ENCODE measurements at regions not wholly inside any gene's neighbourhood (a gene's known extent, or its start where the extent isn't known, plus 50 kb on each side); places are given as distances from the start of the nearest gene placed in this dataset.
"Not testable (repeated sequence)": the region's sequence is repeated elsewhere in the genome, so short reads cannot be mapped to it uniquely, and the experiment has no call there.

DNA sequence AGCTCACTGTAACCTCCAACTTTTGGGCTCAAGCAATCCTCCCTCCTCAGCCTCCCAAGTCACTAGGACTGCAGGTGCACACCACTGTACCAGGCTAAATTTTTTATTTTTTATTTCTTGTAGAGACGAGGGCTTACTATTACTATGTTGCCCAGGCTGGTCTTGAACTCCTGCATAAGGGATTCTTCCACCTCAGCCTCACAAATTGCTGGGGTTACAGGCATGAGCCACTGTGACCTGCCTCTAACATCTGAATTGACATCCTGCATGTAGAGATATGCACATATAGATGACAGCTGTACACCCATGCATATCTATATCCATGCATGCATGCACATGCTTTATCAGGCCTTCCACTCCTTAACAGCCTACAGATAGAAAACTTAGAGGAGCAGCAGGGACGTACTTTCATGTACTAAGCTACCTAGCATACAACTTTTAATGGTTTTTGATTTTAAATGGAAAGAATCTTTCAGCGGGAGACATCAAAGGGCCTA, 740.9 kb upstream of the TPTE start:
- H3K27me3 ChIP-seq (ENCODE audit: control insufficient read depth, insufficient read depth, low read length), result no peaks in the 10 kb centered on the region
- no peak for DNase-seq (ENCODE audit: low read depth, low spot score)
- peaks cover 38% of the 10 kb centered on the region for H3K9me3 ChIP-seq (ENCODE audit: control insufficient read depth, insufficient read depth, low read length)
- no peak overlapping the region for H3K27ac ChIP-seq (ENCODE audit: low read depth, low read length)
- ChIA-PET POLR2A (no interaction called here), CTCF (no interaction called here)
- TF ChIP-seq, protein P1, sequence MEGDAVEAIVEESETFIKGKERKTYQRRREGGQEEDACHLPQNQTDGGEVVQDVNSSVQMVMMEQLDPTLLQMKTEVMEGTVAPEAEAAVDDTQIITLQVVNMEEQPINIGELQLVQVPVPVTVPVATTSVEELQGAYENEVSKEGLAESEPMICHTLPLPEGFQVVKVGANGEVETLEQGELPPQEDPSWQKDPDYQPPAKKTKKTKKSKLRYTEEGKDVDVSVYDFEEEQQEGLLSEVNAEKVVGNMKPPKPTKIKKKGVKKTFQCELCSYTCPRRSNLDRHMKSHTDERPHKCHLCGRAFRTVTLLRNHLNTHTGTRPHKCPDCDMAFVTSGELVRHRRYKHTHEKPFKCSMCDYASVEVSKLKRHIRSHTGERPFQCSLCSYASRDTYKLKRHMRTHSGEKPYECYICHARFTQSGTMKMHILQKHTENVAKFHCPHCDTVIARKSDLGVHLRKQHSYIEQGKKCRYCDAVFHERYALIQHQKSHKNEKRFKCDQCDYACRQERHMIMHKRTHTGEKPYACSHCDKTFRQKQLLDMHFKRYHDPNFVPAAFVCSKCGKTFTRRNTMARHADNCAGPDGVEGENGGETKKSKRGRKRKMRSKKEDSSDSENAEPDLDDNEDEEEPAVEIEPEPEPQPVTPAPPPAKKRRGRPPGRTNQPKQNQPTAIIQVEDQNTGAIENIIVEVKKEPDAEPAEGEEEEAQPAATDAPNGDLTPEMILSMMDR (IDR thresholded peaks at IDR 0.05; ENCODE audit: low read depth, low read length), result no peak
- no peak overlapping the region for H3K4me3 ChIP-seq (ENCODE audit: low read depth, low read length)

DNA sequence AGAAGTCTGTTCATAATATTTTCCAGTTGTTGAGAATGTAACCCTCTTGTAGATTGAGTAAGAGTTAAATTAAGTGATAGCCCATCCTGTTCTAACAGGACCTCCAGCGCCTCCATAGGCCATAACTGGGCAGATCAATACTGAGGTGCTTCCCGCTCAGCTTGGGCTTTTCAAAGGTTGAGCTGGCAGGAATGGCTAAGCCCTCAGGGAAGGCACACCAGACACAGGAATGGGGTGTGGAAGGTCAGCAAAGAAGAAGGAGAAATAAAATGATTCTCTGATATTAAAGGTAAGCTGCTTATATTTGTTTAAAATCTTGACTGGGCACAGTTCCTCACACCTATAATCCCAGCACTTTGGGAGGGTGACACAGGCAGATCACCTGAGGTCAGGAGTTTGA, 737.8 kb upstream of the TPTE start:
- POLR2A ChIA-PET, CTCF ChIA-PET: not testable (repeated sequence)

DNA sequence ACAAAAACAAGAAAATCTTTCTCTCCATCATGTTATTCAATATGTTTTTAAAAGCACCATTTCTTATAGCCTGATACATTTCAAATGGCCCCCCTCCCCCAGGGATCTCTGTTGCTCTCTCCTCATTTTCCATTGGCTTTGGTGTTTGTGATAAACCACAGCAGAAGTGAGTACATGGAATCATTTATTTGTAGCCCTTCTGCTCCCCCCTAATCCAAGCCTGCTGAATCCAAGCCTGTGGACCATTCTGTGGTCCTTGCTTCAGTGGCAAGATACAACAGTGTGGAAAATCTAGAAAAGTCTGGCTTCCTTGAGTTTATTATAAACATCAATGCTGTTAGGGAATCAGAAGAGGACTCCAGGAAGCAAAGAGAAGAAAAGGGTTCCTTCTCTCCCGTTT, 737.2 kb upstream of the TPTE start:
- POLR2A ChIA-PET; H3K27me3 ChIP-seq (ENCODE audit: control insufficient read depth, insufficient read depth, low read length); CTCF ChIA-PET; H3K27ac ChIP-seq (ENCODE audit: low read depth, low read length); DNase-seq (ENCODE audit: low read depth, low spot score); H3K4me3 ChIP-seq (ENCODE audit: low read depth, low read length): not testable (repeated sequence)
- peaks cover 30% of the 10 kb centered on the region for H3K9me3 ChIP-seq (ENCODE audit: control insufficient read depth, insufficient read depth, low read length)

More for the DNA sequence above, 737.8 kb upstream of the TPTE start:
- not testable (repeated sequence) for DNase-seq (ENCODE audit: low read depth, low spot score); H3K4me3 ChIP-seq (ENCODE audit: low read depth, low read length); H3K27me3 ChIP-seq (ENCODE audit: control insufficient read depth, insufficient read depth, low read length); H3K27ac ChIP-seq (ENCODE audit: low read depth, low read length)
- peaks cover 31% of the 10 kb centered on the region for H3K9me3 ChIP-seq (ENCODE audit: control insufficient read depth, insufficient read depth, low read length)

DNA sequence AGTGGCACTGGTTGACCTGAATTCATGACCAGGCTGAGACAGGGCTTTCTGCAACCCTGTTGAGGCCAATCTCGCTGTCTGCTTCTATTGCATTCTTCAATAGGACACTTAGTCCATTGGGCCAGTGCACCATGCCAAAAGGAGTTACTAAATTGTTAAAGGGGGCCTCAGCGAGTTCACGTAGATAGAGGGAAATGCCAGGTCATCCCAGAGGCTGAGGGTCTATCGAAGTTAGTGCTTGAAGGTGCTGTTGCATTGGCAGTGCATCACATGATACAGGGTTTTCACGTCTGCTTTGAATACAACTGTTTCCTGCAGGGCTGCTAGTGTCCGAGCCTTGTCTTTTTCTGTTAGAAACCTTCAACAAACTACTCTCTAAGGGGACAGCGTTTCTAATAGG, 735.3 kb upstream of the TPTE start:
- CTCF ChIA-PET; H3K4me3 ChIP-seq (ENCODE audit: low read depth, low read length); H3K27ac ChIP-seq (ENCODE audit: low read depth, low read length); POLR2A ChIA-PET; H3K27me3 ChIP-seq (ENCODE audit: control insufficient read depth, insufficient read depth, low read length); DNase-seq (ENCODE audit: low read depth, low spot score): not testable (repeated sequence)
- peaks cover 34% of the 10 kb centered on the region for H3K9me3 ChIP-seq (ENCODE audit: control insufficient read depth, insufficient read depth, low read length)

DNA sequence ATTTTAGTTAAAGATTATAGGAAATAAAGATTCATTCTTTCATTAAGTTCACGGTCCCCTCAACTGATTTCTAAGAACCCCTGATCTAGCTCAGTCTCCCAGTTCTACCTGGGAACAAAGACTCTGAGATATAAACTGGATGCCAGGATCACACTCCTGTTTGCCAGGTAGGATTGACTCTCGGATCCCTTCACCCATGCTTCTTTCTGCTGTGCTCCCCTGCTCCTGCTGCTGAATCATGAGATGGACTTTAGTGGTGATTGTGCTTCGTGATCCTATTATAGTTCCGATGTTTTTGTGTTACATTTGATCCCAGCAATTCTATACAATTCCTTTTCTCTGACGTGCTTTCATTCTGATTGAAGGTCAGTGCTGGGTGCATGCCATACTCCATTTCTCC, 733.1 kb upstream of the TPTE start:
- H3K27me3 ChIP-seq (ENCODE audit: control insufficient read depth, insufficient read depth, low read length); DNase-seq (ENCODE audit: low read depth, low spot score); POLR2A ChIA-PET; H3K27ac ChIP-seq (ENCODE audit: low read depth, low read length); CTCF ChIA-PET; H3K4me3 ChIP-seq (ENCODE audit: low read depth, low read length): not testable (repeated sequence)
- peaks cover 40% of the 10 kb centered on the region for H3K9me3 ChIP-seq (ENCODE audit: control insufficient read depth, insufficient read depth, low read length)

DNA sequence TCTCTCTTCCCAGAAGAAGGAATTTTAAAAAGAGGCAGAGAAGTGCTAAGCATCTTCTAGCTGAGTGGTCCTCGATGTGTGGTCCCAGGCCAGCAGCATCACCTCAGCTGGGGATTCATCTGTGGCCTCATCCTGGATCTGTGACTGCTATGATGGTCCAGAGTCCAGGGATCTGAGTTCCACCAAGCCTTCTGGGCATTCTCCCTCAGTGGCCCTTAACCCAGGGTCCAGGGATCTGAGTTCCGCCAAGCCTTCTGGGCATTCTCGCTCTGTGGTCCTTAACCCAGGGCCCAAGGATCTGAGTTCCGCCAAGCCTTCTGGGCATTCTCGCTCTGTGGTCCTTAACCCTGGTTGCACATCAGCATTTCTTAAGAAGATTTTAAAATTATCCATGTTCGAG, 731.0 kb upstream of the TPTE start:
- H3K27ac ChIP-seq (ENCODE audit: low read depth, low read length); H3K27me3 ChIP-seq (ENCODE audit: control insufficient read depth, insufficient read depth, low read length); H3K4me3 ChIP-seq (ENCODE audit: low read depth, low read length); CTCF ChIA-PET; POLR2A ChIA-PET; DNase-seq (ENCODE audit: low read depth, low spot score): not testable (repeated sequence)
- H3K9me3 ChIP-seq (ENCODE audit: control insufficient read depth, insufficient read depth, low read length), result peaks cover 33% of the 10 kb centered on the region

DNA sequence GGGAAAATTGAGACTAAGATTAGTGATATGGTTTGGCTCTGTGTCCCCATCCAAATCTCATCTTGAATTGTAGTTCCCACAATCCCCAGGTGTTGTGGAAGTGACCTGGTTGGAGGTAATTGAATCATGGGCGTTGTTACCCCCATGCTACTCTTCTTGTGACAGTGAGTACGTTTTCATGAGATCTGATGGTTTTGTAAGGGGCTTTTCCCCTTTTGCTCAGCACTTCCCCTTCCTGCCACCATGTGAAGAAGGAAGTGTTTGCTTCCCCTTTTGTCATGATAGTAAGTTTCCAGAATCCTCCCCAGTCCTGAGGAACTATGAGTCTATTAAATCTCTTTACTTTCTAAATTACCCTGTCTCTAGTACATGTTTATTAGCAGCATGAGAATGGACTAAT, 729.9 kb upstream of the TPTE start:
- DNase-seq (ENCODE audit: low read depth, low spot score); CTCF ChIA-PET; POLR2A ChIA-PET: not testable (repeated sequence)

DNA sequence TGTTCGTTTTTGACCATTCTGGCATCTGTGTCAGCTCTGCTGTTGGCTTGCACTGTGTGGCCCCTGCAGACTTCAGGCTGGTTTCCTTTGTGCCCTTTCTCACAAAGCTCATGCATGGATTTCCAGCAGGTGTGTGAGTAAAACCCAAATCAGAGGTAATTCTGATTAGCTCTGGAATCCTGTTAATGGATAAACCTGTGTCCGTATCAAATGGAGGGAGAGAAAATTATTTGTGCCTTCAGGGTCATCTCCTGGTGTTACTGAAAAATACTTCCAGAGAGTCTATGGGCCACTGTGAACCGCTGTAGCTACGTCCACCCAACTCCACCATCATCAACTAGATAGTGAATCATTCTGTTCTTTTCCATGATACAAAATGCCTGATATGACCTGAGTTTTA, 726.1 kb upstream of the TPTE start:
- CTCF ChIA-PET; DNase-seq (ENCODE audit: low read depth, low spot score); H3K4me3 ChIP-seq (ENCODE audit: low read depth, low read length); H3K27ac ChIP-seq (ENCODE audit: low read depth, low read length); H3K27me3 ChIP-seq (ENCODE audit: control insufficient read depth, insufficient read depth, low read length); POLR2A ChIA-PET: not testable (repeated sequence)
- H3K9me3 ChIP-seq (ENCODE audit: control insufficient read depth, insufficient read depth, low read length), result peaks cover 20% of the 10 kb centered on the region

More for the DNA sequence above, 729.9 kb upstream of the TPTE start:
- H3K27ac ChIP-seq (ENCODE audit: low read depth, low read length); H3K27me3 ChIP-seq (ENCODE audit: control insufficient read depth, insufficient read depth, low read length); H3K4me3 ChIP-seq (ENCODE audit: low read depth, low read length): not testable (repeated sequence)
- H3K9me3 ChIP-seq (ENCODE audit: control insufficient read depth, insufficient read depth, low read length), result peaks cover 28% of the 10 kb centered on the region

DNA sequence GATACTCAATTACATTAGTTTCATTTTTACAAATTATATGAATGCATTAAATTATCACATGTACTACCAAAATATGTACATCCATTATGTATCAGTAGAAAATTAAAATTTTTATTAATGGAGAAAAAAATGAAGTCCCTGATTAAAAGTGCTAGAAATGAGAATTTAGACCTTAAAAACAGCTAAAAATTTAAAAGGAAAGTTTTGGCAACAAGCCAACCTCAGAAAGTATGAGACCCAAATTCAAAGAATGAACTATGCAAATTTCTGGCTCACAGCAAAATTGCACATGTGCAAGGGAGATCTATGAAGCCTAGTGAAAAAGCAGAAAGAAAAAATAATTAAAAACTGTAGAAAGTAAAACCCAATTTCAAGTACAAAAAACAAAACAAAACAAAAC, 725.1 kb upstream of the TPTE start:
- CTCF ChIA-PET; POLR2A ChIA-PET; H3K27ac ChIP-seq (ENCODE audit: low read depth, low read length); H3K4me3 ChIP-seq (ENCODE audit: low read depth, low read length); DNase-seq (ENCODE audit: low read depth, low spot score); H3K27me3 ChIP-seq (ENCODE audit: control insufficient read depth, insufficient read depth, low read length): not testable (repeated sequence)
- peaks cover 15% of the 10 kb centered on the region for H3K9me3 ChIP-seq (ENCODE audit: control insufficient read depth, insufficient read depth, low read length)

DNA sequence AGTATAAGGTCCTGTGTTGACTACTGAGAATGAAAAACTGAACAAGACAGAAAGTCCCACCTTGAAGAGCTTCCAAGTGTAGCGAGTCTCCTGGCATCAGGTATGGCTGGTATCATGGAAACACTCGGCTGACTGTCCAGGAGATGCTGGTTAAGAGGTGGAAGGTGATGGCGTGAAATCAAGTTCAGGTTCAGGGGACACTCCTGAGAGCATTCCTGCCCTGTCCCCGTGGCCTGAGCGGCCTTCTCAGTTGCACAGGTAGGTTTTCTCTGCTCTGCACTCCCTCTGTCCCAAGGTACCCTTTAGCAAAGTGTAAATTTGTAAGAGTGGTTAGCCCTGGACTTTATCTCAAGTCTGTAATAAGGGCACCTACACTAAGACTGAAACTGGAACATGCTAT, 713.7 kb upstream of the TPTE start:
- CTCF ChIA-PET; DNase-seq (ENCODE audit: low read depth, low spot score); H3K9me3 ChIP-seq (ENCODE audit: control insufficient read depth, insufficient read depth, low read length); H3K27ac ChIP-seq (ENCODE audit: low read depth, low read length); H3K4me3 ChIP-seq (ENCODE audit: low read depth, low read length); H3K27me3 ChIP-seq (ENCODE audit: control insufficient read depth, insufficient read depth, low read length); POLR2A ChIA-PET: not testable (repeated sequence)

DNA sequence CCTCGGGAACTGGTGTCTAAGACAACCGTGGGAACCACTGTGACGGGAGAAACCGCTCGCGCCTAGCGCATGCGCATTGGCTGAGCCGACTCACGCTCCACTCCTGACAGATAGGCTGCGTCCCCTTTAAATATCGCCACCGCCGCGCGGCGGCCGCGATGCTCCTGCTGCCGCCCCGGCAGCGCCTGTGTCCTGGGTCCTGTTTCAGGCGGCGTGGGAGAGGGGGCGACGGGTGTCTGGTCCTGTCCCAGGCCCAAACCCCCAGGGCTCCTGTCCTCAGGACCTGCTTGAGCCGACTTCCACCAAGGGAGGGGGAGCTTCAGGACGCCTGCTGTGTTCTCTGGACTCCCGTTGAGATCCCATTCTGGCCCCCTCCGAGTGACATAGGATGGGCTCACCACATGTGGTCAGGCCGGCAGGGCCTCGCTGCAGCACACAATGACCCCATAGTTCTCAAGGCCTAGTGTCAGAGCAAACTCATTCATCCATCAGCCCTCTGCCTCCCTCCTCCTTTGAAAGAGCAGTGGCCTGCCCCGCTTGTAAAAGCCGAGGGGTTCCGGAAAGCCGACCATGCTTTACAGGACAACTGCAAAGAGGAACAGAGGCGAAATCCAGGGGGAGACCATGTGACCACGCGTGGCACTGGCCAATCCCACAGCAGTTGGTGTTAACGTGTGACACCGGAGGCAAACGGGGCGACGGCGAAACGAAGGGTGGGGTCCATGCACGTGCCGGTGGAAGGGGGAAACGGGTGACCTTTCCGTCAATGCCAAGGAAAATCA, 710.0 kb upstream of the TPTE start:
- H3K9me3 ChIP-seq (ENCODE audit: control insufficient read depth, insufficient read depth, low read length); POLR2A ChIA-PET; H3K27ac ChIP-seq (ENCODE audit: low read depth, low read length); DNase-seq (ENCODE audit: low read depth, low spot score); H3K4me3 ChIP-seq (ENCODE audit: low read depth, low read length); H3K27me3 ChIP-seq (ENCODE audit: control insufficient read depth, insufficient read depth, low read length); CTCF ChIA-PET: not testable (repeated sequence)

DNA sequence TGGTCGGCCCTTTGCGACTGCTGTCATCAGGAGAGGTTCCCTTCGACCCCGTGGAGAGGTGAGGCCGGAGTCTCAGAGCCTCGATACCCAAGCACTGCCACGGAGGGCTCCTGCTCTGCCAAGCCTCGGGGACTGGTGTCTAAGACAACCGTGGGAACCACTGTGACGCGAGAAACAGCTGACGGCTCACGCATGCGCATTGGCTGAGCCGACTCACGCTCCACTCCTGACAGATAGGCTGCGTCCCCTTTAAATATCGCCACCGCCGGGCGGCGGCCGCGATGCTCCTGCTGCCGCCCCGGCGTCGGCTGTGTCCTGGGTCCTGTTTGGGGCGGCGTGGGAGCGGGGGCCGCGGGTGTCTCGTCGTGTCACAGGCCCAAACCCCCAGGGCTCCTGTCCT, 708.9 kb upstream of the TPTE start:
- CTCF ChIA-PET; H3K27me3 ChIP-seq (ENCODE audit: control insufficient read depth, insufficient read depth, low read length); DNase-seq (ENCODE audit: low read depth, low spot score); H3K27ac ChIP-seq (ENCODE audit: low read depth, low read length); POLR2A ChIA-PET; H3K4me3 ChIP-seq (ENCODE audit: low read depth, low read length); H3K9me3 ChIP-seq (ENCODE audit: control insufficient read depth, insufficient read depth, low read length): not testable (repeated sequence)

Data from AG04450 (cell line).